Esophagus squamous epithelium (tissue), 4 donors: ENCODE measurements at regions not wholly inside any gene's neighbourhood (a gene's known extent, or its start where the extent isn't known, plus 50 kb on each side); places are given as distances from the start of the nearest gene placed in this dataset.

Experiments
- CTCF ChIP-seq, 6 experiments: fragments of 450-650 bp in 4 of 6; fragments of 200-600 bp in 2 of 6; sonication (generic) in 2 of 6; IDR thresholded peaks; one replicate each; pipeline ENCODE4 v1.5.1; 2016 to 2019; ENCODE audit warnings: antibody characterized with exemption in 6 of 6, mild to moderate bottlenecking in 4 of 6, moderate library complexity in 4 of 6
- POLR2A ChIP-seq, 4 donors: fragments of 450-650 bp; IDR thresholded peaks; one replicate each; pipeline ENCODE4 v1.6.1; 2017; ENCODE audit warnings: antibody characterized with exemption in 4 of 4, mild to moderate bottlenecking in 4 of 4, moderate library complexity in 3 of 4

- TF ChIP-seq POLR2A (IDR thresholded peaks at IDR 0.05) (no peak), CTCF (IDR thresholded peaks at IDR 0.05) (no peak)
Observed at GRCh38 chr4:181685911-181686310, 557.3 kb upstream of the TENM3 start.
